Muscle of back (tissue), 3 donors: ENCODE measurements at regions not wholly inside any gene's neighbourhood (a gene's known extent, or its start where the extent isn't known, plus 50 kb on each side); places are given as distances from the start of the nearest gene placed in this dataset.
"Not testable (repeated sequence)": the region's sequence is repeated elsewhere in the genome, so short reads cannot be mapped to it uniquely, and the experiment has no call there.

Experiments
- DNase-seq, 3 donors: peaks; one replicate each; pipeline versions ENCODE4 v3.0.0 to v3.0.0-alpha.2; 2013

DNA sequence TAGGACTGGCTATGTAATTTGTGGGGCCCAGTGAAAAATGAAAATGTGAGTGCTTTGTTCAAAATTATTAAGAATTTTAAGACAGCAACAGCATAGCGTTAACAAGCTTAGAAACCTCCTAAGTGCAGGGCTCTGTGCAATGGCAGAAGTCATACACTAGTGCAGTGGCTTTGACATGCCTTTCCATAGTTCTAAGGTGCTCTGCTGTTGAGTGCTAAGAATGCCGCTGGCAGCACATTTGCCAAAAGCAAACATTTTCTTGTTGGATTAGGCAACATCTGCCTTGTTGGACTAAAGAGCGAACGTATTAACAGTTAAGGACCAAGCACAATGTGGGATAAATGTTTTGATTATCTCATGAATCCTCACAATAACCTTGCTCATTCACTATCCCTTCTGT is 244.9 kb upstream of the PDE3A start:
- no peak for DNase-seq

DNA sequence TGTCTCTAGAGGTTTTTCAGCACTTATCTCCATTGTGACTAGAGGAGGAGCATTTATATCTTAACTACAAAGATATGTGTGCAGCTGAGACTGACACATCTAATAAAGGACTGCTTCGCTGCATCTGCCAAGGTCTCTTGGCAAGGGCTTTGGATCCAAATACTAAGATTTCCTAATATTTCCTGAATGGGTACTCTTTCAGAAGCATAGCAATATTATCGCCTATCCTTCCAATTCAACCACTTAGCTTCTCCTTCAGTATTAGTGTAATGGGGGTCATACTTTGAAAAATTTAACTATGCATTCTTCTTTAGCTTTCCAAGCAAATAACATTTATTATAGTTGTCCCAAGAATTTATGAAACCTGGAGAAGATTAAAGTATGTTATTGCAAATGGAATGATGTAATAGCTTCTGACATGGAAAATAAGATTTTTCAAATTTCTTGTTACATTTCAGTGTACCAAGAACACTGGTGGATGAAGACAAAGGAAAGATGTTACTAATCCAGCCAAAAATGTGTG is 243.0 kb upstream of the PDE3A start:
- DNase-seq: peak in 2 of 3 donors; percentile 16 to 49

DNA sequence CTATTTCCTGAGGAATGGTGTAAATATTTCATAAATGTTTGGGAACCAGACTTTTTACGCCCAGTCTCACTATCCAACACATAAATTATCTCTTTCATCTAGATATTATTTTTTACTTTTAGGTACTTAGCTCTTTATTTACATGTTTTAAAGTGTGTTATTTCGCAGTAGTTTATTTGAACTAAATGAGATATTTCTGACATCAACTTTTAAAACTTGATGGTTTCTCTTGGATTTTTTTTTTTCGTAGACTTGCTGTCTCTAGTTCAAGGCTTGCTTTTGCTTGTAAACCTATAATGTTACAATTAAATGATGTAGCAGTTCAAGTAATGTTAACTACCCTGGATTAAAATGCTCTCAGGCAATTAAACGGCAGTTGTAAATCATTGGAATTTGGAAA is 241.7 kb upstream of the PDE3A start:
- no peak for DNase-seq

DNA sequence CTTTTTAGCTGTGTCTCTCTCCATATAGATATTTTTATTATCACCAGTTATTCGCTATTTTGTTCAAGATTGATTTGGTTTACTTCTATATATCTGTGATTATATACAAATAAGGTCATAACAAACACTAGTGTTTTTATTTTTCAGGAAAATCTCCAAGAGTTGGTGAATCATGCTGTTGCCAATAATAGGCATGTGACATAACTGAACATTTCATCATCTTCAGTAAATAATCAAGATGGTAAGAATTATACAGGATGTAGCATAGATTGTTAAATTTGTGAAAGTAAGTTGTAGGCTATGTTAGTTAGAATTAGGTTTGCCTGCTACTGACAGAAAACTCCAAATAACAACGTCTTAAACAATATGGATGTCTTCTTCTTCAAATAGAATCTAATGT is 240.9 kb upstream of the PDE3A start:
- no peak for DNase-seq

DNA sequence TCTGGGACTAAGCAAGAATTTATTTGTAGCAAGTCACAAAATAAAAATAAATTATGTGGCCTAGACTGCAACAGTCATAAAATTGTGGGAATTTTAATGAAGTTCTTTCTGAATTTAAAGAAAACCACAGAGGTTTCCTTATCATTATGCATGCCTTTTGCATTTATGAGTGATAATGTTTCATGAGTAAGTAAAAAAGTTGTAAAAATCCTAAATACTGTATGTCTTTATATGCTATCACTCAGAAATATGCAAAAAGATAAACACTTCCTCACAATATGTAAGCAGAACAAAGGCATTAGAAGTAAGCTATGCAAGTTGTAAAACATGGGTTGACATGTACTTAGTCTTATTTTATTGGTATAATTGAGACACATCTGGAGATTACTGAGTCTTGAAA is 239.4 kb upstream of the PDE3A start:
- no peak for DNase-seq

DNA sequence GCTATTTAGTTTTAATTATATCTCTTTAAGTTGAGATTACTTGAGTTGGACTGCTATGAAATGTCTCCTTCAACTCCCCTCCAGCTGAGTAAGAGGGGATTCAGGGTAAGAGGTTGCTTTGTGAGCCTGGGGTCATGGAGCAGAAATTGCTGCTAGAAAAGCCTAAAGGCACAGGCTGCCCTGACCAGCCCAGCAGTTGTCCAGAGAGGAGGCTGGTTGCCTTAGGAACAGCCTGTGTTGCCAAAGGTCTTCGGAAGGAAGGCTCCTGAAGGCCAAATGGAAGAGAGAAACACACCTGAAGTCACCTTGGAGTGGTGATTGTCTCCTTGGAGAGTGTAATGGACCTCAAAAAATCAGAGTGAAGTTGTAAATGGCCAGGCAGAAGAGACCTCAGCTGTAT is 235.5 kb upstream of the PDE3A start:
- no peak for DNase-seq

DNA sequence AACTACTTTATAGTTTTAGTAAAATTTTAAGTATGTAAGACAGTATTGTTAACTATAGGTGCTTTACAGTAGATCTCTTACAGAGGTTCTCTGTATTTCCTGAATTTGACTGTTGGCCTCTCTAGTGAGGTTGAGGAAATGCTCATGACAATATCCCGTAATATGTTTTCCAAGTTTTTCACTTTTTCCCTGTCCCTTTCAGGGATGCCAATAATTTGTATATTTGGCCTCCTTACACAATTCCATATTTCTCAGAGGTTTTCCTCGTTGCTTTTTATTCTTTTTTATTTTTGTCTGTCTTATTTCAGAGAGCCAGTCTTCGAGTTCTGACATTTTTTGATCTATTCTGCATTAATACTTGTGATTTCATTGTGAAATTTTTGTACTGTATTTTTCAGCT is 233.7 kb upstream of the PDE3A start:
- DNase-seq: peak in 2 of 3 donors; percentile 38 to 57

DNA sequence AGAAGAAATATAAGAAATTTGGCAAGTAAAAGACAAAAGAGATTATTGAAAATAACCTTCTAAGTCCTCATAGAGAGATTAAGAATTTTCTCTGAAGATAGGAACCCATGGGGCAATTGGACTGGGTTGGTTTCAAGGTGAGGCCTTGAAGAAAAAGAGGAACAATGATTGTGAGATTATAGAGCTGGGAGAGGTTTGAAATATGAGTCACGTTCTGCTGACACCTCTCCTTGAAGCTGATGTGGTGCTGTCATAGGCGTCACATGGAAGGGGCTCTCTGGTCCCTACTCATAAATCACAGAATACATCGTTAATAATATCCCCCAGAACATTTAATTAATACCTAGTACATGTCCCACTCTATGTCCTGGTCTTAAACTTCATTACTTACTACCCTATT is 227.6 kb upstream of the PDE3A start:
- no peak for DNase-seq

DNA sequence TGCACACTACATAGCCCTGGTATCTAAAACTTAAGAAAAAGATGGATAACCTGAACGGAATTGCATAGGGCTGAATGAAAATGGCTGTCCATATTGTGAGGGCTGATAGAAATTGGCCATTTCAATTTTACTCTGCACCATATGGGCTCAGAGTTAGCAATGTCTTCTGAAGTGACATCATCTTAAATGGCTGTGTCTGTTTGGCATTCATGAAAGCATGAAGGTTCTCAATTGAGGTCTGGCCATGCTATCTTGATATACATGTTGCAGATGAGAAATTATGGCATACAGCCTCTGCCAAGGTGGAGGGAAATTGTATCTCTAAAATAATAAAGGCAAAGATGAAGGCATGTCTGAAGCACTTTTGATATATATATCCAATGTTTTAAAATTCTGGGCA is 226.0 kb upstream of the PDE3A start:
- peak in 1 of 3 donors; percentile 59 for DNase-seq

DNA sequence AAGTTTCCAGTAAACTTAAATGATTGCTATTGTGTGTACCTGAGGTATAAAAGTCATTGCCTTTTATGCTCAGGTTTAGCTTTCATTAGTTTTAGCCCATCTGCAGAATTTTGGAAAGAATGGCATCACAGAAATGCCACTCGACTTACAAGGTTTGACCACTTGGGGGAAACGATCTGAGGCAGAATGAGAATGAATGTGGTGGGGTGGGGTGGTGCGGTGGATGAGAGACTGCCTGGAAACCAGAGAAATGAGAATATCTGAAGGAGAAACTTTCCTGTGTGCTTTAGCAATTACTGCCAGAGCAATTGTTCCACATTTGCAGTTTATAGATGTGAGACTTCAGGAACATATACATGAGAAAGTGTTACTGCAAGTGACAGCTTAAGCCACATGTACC is 225.4 kb upstream of the PDE3A start:
- DNase-seq: no peak

DNA sequence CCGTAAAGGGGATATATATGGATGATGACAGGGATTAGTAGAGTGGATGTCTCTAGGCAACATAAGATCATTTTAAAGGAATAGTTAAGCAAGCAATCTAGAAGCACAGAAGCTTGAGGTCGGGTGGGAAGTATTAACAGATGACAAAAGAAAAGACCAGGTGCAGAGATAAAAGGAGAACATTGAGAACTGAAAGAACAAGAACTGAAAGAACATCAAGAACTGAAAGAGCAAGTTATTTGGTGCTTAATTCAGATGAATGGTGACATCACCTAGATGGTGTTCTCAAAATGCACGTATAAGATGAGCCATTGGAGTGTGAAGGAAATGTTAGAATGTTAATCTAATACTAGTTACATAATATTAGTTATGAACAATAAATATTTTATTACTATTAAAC is 224.0 kb upstream of the PDE3A start:
- DNase-seq: no peak

DNA sequence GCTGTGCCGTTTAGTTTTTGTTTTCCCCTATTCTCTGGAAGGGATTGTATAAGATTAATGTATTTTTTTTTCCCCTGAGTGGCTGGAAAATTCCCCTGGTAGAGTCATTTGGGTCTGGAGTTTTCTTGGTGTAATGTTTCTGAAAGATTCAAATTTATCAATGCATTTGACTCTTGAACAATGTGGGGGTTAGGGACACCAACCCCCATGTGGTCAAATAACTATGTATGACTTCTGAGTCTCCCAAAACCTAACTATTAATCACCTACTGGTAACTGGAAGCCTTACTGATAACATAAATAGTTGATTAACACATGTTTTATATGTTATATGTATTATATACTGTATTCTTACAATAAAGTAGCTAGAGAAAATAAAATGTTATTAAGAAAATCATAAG is 220.1 kb upstream of the PDE3A start:
- DNase-seq: no peak

DNA sequence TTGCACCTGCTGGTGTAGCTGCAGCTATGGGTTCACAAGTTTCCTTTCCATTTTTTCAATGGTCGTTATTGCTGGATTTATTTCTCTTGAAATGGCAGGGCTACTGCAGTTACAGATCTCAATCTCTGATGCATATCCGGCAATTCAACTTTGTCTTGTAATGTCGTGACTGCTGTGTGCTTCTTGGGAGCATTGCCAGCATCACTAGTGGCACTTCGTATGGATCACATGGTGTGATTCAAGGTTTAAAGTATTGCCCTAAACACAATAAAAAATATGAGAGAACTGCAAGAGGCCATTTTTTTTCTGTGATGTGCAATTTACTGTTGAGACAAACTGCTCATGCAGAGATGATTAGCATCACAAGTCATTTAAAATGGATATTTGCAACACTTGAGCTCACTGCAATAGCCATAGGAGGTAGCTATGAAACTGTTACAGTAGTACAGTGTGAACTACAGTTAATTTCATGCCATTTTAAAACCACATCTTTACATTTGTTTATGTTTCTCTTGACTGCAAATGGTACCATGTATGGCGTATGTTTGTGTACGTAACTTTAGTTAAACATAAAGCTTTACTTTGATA is 217.4 kb upstream of the PDE3A start:
- DNase-seq: no peak

DNA sequence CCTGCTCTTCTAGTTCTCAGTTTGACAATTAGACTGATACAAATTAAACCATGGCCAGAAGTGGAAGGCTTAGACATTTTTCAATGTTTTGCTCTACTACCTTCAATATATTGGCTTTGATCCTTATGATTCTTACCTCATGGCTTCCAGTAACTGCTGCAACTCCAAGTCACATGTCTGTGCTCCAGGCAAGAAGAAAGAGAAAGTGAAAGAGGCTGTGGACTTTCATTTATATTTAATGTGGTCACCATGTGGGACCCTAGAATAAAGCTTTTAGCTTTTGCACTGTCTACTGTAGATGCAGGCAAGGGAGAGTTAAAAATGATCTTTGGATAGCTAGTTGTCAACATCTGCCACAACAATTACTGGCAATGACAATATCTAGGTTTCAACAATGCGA is 214.3 kb upstream of the PDE3A start:
- no peak for DNase-seq

DNA sequence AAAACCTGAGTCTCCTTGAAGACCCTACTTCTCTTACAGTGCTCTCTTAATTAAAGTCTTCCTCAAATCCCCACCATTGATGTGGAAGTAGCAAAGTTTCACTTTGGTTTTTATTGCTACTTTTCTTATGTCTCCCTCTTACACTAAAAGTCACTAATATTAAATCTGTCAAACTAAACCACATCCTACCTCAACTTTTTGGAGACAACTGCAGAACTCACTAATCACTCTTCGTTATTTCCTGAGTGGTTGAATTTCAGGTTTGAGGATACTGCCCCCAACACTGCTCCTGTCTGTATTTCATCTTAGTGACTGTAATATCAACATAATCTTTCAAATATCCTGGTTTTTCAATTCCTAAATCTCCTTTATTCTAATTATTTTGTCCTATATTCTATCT is 213.0 kb upstream of the PDE3A start:
- DNase-seq: no peak

DNA sequence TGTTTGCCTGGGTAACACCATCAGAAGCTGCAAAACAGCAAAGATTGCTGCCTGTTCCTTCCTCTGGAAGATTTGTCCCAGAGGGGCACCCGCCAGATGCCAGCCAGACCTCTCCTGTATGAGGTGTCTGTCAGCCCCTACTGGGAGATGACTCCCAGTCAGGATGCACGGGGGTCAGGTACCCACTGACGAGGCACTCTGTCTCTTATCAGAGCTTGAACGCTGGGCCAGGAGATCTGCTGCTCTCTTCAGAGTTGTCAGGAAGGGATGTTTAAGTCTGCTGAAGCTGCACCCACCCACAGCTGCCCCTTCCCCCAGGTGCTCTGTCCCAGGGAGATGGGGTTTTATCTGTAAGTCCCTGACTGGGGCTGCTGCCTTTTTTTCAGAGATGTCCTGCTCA is 207.4 kb upstream of the PDE3A start:
- DNase-seq: not testable (repeated sequence)

DNA sequence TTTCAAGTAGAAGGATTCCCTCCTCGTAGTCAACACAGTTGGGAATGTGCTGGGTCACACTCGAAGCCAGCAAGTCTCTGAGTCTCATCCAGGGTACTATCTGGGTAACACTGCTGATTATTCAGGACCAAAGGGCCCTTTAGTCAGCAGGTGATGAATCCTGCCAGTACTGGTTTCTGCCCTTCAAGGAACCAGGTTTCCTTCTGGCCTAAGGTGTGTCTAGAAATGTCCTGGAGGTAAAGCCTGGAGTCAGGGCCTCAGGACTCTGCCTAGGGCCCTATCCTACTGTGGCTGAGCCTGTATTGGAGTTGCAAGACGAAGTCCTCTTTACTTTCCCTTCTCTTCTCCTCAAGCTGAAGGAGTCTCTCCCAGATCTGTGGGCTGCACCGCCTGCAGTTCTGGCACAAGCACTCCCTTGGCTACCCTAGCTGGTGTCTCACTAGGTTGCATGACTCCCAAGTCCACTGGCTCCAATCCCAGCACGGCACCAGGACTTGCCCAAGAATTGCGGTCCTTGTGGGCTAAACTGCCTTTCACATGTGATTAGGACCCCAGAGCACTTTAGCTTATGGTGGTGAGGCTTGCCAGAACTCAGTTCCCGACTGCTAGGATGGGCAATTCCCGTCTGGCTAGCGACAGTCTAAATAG is 193.7 kb upstream of the PDE3A start:
- DNase-seq: no peak

DNA sequence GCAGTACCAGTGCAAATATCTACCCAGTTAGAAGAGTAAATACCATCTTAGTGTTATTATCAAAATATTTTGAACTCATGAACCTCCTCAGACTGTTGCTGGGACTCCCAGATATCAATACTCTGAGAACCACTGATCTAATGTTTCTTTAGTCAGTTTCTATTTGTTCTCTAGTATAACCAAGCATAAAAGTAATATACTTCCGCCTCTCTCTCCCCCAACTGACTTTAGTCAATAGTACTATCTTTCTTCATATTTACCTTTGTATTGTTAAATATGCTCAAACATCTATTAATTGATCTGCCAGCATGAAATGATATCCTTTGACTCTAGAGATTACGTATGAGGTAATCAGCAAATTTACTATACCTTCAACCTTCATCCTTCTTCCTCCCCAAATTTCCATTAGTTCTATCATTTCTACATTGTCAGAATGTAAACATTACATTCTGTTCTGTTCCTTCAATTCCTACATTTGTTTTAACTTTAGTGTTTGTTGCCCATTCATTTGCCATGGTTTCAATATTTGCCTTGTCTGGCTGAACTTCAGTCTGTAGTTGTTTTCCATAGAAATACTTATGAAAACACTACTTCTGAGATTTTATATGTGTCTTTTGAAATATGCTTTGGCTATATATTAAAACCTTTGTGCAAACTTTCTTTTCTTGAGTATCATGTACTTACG is 192.5 kb upstream of the PDE3A start:
- DNase-seq: no peak

DNA sequence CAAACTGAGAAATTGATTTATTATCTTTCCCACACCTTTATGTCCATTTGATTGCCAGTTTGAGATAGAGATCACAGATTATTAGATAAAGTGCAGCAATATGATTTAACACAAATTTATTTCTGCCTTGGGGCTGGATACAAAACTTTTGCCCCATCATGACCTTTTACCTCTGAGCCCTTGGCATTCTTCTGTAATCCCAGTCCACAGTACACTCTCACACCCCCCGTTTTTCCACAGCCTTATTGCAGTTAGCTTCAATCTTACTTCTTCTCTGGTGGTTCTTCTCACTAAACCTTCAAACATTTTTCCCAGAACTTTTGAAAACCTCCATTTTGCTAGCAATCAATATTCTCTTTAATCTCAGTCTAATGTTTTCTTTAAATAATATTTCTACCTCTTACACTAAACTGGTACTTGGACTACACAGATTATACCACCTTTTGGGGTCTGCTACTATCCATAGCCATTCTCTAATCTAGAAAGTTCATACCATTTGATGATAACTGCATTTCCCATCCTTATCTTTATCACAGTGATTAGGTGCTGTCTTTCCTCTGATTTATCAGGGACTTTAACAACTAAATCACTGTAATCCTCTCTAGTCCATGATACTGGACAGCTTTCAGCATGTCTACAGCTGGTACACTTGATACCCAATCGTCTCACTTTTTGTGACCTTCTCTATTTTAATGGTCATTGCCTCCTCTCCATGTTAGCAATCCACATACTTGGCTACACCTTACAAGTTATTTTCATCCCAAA is 186.7 kb upstream of the PDE3A start:
- DNase-seq: no peak

DNA sequence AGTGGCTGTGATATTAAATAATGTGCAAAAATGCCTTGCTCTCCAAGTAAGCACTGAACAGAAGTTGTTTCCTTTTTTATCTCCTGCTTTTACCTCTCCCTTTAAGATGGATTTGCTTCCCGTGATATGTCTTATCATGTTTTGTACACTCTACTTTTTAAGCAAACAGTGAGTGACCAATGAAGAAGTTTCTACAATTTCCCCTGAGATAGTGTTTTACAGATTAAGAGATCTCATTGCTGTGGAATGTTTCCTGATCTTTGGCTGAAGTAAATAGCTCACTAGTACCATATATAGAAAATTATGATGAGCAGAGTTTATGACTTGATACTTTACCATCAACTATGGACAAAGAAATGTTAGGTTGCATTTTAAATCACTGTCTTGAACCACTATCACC is 184.8 kb upstream of the PDE3A start:
- DNase-seq: peak in 2 of 3 donors; percentile 34 to 37

DNA sequence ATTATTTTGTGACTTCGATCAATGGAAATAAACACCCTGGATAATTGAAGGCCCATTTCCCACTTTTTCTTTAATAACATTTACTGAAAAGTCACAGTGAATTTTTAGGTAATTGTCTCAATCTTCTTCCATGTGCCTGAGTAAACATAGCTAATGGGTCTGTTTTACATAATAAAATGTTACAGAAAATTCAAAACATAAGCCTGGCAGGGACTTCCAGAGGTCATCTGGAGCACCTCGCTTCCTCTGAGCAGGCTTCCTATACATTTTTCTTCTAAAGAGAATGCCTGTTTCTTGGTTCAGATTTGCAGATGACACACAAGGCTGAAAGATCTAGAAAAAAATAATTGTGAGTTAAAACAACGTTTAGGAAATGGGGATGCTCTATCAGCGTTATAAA is 183.8 kb upstream of the PDE3A start:
- no peak for DNase-seq

DNA sequence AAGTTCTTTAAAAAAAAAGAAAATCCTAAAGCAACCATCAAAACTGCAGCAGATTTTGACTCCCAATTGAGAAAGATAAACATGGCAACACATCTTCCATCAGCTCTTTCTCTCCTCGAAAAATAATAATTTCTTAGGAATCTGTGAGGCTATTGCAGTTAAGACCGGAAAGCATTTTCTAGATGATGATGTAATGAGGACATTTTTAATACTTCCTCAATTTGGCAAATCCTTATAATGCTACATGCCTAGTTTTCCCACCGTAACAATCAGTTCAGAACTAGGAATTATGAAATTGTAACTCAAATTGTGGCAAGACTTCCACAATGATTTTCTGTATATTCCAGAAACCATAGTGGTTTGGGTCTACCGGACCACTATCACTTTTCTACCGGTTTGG is 180.9 kb upstream of the PDE3A start:
- peak in 1 of 3 donors; percentile 9 for DNase-seq
